WTC11 (cell line): ENCODE measurements at regions not wholly inside any gene's neighbourhood (a gene's known extent, or its start where the extent isn't known, plus 50 kb on each side); places are given as distances from the start of the nearest gene placed in this dataset.

Source experiments
- CTCF ChIP-seq: fragments of 200-600 bp; IDR thresholded peaks from 2 replicates; pipeline ENCODE4 v1.8.0; 2022; ENCODE audit warnings: antibody characterized with exemption
- FOXP4 ChIP-seq: sonication (generic); formaldehyde crosslinking; IDR thresholded peaks from 2 replicates; pipeline ENCODE4 v1.8.0; 2022; ENCODE audit warnings: mild to moderate bottlenecking, missing genetic modification reagents
- HMGXB4 ChIP-seq: sonication (generic); formaldehyde crosslinking; IDR thresholded peaks from 2 replicates; pipeline ENCODE4 v1.8.1; 2023; ENCODE audit warnings: mild to moderate bottlenecking, moderate library complexity, missing genetic modification reagents
- JUN ChIP-seq: sonication (generic); formaldehyde crosslinking; IDR thresholded peaks from 2 replicates; pipeline ENCODE4 v1.8.0; 2023; ENCODE audit warnings: mild to moderate bottlenecking, missing genetic modification reagents
- STAT6 ChIP-seq: sonication (generic); formaldehyde crosslinking; conservative IDR thresholded peaks from 2 replicates; pipeline ENCODE4 v1.8.1; 2023; ENCODE audit warnings: mild to moderate bottlenecking, low read depth, missing genetic modification reagents, moderate library complexity
- TEAD1 ChIP-seq: sonication (generic); formaldehyde crosslinking; IDR thresholded peaks from 2 replicates; pipeline ENCODE4 v1.8.0; 2022; ENCODE audit warnings: mild to moderate bottlenecking, missing genetic modification reagents
- ZNF263 ChIP-seq: sonication (generic); formaldehyde crosslinking; IDR thresholded peaks from 2 replicates; pipeline ENCODE4 v1.8.1; 2022; ENCODE audit warnings: low read depth, mild to moderate bottlenecking, moderate library complexity, missing genetic modification reagents
- TF ChIP-seq, protein P1 (sequence below): sonication (generic); formaldehyde crosslinking; IDR thresholded peaks from 2 replicates; pipeline ENCODE4 v1.8.0; 2022; ENCODE audit warnings: mild to moderate bottlenecking, missing genetic modification reagents

DNA sequence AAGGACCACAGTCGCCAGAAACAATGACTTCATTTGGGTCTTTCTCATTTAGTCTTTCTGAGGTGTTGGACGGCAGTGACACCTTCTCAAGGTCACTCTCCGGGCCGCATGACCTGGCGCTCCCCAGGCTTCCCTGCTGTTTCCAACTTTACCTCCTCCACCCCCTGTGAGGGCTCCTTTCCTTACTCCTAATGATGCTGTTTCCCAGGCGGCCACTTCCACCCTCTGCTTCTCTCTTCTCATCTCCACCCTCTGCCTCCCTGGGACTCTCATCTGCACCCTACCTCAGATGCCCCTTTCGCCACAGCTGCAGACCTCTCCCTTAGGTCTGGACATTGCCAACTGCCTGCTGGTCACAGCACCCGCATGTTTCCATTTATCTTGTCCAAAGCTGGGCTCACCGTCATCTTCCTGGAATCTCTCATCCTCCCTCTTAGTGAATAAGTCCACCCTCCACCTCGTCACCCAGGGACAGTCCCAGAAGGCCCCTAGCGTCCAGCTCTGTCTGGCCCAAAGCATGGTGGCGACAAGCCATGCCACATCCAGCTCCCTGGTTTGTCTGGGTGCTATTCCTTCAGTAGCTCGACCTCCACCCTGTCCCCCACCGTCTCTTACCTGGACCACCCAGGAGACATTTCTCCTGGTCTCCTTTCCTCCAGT is 113.8 kb downstream of the BUD13 start:
- TF ChIP-seq ZNF263 (CRISPR knock-in tag) (no peak), HMGXB4 (CRISPR knock-in tag) (no peak), CTCF (no peak), STAT6 (CRISPR knock-in tag) (no peak), JUN (CRISPR knock-in tag) (no peak), FOXP4 (CRISPR knock-in tag) (no peak), TEAD1 (CRISPR knock-in tag) (no peak)
- TF ChIP-seq, protein P1, sequence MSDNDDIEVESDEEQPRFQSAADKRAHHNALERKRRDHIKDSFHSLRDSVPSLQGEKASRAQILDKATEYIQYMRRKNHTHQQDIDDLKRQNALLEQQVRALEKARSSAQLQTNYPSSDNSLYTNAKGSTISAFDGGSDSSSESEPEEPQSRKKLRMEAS = no peak
